DMS 273 (cell line): ENCODE measurements at regions not wholly inside any gene's neighbourhood (a gene's known extent, or its start where the extent isn't known, plus 50 kb on each side); places are given as distances from the start of the nearest gene placed in this dataset.
A peak's percentile ranks its signal among the peaks of the same experiment; 100 is the strongest.

Source experiments
- DNase-seq: peaks from one replicate; lab custom pipeline; 2025; ENCODE audit not compliant: unreplicated experiment; lab: John Stamatoyannopoulos, UW

DNA sequence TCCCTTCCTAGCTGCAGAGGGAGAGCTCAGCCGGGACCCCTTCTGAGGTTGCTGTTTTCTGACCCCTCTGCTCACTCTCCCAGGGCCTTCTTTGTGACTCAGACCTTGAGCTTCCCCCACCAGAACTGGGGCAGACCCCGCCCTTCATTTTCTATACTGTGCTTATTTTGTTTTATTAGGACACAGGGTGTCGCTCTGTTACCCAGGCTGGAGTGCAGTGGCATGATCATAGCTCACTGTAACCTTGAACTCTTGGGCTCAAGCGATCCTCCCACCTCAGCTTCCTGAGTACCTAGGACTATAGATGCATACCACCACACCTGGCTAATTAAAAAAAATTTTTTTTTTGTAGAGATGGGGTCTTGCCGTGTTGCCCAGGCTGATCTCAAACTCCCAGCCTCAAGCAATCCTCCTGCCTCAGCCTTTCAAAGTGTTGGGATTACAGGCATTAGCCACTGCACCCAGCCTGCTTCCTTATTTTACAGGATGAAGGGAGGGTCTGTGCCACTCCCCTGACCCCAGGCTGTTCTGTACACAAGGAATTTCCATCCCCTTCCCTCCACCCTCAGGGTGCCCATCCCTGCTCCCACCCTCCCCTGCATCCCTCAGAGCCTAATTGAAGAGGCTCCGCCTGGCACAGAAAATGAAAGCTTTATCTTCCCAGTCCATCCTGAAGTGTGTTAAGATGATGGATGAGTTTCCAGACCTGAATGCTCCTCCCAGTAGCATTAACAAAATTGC lies 195.2 kb upstream of the POU3F1 start:
- DNase-seq: no peak

DNA sequence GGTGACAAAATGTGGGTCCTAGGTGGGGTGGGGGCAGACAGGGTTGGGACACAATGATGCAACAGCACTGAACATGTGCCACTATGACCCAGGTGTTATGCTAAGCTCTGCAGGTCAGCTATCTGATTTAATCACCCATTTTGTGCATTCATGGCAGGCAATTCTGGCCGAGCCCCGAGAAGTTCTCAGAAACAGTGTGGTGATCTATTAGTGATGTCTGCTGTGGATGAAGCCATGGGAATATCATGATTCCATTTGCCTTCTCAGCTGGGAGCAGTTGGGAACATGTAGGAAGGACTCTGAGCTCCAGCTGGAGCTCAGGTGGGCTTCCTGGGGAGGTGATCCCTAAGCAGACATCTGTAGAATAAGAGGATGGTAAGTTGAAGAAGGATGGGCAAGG lies 194.0 kb upstream of the POU3F1 start:
- DNase-seq: no peak

DNA sequence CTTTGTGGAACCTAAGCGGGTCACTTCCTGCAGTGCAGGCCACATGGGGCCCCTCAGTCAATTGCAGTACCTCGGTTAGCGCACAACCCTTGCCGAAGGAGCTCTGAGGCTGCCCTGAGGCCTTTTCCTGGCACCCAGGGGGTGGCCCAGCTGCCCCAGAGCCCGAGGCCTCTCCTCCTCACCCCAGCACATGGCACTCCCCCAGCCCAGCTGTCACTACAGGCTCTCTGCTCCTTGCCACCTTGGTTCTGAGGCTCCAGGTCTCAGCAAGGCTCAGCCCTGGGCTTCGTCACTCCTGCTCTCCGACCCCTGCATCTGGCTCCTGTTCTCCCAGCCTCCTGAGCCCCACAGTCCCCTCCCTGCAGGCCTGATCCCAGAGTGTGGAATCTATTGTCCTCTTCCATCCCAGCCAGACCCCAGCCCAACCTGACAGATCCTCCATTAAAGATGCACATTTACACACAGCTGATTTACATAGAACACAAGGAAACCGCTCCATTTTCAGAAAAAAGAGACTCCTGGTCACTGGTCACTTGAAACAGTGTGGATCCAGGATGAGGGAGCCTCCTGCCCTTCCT lies 192.8 kb upstream of the POU3F1 start:
- DNase-seq: peak; percentile 95

DNA sequence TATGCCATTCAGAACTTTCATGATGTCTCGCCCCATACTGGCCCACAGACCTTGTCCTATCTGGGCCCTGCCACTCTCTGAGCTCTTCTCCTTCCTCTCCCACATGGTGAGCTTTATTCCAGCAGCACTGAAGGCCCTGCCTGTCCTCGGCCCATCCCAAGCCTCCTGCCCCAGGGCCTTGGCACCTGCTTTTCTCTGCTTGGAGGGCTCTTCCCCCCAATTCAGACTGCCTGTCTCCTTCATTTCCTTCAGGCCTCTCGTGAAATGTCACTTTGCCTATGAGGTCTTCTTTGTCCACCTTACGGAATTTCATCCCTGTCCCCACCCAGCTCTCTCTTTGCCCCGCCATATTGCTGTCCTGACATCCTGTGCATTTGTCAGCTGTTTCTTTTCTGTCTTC lies 191.7 kb upstream of the POU3F1 start:
- DNase-seq: no peak

DNA sequence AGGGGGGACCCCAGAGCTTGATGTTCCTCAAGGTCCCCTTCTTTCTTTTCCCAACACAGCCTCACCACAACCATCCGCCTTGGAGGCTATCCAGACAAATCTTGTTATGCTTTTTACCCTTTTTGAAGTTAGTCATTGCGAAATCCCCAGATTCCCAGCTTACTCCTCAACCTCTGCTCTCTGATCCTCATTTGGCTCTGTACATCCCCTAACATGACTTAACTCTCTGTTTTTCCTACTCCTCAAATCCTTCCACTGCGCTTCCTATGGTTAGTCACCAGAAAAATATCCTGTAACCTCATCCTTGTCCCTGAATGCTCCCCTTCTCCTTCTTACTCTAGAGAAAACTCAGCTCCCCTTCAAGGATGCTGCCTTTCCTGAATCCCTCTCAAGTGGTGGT lies 189.1 kb upstream of the POU3F1 start:
- no peak for DNase-seq

DNA sequence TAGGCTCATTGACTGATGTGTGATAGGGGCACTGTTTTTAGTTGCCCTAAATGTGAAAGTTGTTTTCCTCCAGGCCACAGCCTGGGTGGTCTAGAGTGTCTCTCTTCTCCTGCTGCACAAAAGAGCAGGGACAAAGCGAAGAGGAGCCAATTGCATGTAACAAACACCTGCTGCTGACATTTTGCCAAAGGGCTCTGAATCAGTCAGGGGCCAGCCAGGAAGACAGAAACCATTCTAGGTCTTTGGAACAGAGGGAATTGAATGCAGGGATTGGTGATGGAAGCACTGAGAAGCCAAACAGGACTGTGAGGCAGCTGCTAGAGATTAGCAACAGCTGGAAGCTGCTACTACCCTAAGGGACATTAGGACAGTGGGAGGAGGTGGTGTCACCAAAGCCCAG lies 185.3 kb upstream of the POU3F1 start:
- DNase-seq: no peak

DNA sequence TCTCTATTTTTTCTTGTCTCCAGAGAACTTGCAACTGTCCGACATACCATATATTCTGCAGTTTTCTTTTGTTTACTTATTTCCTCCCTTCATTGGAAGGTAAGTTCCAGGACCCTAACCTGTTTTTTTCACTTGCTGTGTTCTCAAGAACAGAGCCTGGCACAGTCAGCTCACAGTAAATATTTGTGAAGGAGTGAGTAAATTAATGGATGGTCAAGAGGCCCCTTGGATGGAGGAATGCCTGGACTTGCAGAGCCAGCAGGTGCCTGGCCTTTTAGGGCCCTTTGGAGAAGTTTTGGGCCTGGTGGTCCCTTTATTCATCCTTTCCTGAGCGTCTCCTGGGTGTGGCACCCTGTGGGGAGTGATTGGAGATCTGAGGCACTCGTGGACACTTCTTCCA lies 182.1 kb upstream of the POU3F1 start:
- DNase-seq: no peak

DNA sequence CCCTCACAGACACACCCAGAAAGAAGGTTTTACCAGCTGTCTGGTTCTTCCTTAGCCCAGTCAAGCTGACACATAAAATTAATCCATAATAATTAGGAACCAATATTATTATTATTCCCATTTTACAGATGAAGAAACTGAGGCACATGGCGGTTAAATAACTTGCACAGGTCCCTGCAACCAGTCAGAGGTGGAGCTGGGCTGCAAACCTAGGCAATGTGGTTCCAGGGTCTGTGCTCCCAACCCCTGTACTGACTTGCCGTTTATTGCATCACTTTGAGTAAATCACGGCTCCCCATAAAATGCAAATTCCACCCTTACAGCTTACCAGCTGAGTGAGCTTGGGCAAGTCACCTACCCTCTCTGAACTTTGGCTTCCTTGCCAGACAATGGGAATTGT lies 179.2 kb upstream of the POU3F1 start:
- DNase-seq: no peak

DNA sequence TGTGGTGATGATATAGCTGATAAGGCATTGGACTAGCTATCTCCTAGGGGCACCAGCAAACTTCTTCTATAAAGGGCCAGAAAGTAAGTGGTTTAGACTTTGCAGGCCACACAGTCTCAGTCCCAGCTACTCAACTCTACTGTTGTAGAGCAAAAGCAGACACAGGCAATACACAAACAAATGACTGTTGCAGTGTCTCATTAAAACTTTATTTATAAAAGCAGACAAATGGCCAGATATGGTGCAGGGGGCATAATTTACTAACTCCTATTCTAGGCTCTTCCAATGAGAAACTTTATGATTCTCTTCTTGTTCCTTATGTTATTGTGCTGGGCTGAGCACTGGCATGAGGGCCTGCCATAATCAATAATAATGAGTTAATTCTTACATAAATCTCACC lies 176.8 kb upstream of the POU3F1 start:
- no peak for DNase-seq

DNA sequence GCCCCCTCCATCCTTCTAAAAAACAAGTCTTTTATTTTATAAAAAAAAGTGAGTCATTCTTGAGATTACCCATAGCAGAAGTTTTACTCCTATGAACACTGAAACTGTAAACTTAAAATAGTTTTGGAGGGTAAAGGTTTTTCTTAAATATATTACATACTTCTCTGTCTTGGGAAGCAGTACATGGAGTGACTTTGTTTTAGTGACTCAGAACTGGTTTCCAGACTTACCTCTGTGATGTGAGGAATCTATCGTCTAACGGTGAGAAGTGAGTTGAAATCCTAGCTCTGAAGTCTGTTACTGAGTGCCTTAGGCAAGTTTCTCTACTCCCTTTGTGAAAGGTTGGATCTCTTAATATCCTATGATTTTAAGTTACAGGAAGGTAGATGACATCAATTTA lies 176.3 kb upstream of the POU3F1 start:
- no peak for DNase-seq

DNA sequence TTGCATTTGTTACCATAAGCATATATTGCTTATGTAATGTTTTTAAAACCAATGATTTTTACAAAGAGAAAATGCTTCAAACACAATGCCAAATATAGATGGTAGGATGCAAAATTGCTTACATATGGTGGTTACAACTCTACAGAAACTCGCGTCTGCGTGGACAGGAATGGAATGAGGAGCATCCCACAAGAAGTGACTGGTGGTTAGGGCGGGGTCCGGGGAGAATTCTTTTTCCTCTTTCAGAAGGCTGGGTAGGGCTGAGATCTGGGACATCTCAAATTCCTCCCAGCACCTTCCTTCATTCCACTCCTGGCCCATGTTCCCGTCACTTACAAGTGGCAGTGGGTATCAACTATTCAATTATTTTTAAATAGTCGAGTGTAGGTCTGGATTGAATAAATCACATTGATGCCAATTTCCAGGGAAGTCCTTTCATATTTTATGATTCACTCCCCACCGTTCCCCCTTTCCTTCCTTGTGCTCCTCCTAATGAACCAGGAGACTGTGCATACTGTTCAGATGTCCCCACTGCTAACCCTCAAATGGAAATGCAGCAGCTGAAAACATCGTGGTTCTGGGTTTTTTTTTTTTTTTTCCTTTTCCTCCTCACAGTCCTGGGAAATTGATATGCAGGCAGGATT lies 174.5 kb upstream of the POU3F1 start:
- no peak for DNase-seq

DNA sequence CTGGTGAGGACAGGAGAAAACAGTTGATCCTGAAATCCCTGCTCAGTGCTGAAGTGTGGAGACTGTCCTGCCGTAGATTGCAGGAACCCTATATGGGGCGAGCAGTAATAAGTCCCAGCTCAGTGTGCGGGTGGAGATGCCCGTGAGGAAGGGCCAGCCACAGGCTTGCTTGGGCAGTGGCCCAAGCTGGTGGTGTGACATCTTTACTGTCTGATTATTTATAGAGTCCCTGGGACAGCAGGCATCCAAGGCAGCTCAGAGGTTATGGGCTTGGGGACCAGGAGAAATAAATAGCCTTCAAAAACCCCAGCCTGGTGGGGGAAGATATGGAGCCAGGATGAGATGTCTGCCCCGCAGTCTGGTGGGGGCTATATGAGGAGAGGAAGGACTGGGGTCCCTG lies 170.7 kb upstream of the POU3F1 start:
- no peak for DNase-seq

DNA sequence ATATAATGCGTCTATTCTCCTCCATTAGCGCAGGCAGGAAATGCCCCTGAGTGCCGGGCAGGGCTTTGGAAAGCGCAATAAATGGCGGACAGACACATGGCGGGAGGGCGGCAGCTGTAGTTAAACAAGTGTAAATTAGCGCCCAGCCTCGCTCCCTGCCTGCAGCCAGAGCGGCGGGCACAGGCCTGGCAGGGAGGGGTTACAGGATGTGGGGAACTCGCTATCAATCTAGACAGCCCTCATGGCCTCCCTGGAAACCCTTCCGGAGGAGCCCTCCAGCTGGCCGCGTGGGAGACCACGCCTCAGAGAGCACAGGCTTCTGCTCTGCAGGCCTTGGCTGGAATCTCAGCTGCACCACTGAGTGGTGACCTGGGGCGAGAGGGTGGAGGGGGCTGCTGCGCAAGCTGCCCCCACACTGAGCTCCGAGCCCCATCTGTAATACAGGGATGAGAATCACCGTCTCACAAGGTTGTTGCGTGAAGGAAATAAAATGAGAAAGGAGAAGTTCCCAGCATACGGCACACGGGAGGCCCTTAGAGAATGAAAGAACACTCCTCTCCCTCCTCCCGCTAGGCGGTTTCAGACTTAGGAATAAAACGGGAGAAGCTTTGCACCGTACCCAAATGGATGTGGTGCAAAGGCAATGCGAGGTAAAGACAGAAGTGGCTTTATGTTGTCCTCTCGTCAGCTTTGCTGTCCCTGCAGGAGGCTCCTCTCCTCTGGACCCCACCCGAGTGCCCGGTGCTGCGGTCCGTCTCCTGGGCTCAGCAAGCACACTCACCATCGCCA lies 167.2 kb upstream of the POU3F1 start:
- DNase-seq: peak; percentile 94

DNA sequence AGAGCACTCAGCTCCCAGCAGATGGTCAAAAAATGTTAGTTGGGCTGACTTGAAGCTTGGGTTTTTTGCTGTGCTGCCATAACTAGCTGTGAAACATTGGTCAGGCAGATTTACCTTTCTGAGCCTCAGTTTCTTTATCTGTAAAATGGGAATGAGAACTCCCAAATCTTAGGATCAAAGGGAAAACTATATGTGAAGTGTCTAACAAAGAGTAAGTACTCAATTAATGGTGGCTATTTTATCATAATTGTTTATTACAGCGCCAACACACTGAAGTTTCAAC lies 164.2 kb upstream of the POU3F1 start:
- no peak for DNase-seq

DNA sequence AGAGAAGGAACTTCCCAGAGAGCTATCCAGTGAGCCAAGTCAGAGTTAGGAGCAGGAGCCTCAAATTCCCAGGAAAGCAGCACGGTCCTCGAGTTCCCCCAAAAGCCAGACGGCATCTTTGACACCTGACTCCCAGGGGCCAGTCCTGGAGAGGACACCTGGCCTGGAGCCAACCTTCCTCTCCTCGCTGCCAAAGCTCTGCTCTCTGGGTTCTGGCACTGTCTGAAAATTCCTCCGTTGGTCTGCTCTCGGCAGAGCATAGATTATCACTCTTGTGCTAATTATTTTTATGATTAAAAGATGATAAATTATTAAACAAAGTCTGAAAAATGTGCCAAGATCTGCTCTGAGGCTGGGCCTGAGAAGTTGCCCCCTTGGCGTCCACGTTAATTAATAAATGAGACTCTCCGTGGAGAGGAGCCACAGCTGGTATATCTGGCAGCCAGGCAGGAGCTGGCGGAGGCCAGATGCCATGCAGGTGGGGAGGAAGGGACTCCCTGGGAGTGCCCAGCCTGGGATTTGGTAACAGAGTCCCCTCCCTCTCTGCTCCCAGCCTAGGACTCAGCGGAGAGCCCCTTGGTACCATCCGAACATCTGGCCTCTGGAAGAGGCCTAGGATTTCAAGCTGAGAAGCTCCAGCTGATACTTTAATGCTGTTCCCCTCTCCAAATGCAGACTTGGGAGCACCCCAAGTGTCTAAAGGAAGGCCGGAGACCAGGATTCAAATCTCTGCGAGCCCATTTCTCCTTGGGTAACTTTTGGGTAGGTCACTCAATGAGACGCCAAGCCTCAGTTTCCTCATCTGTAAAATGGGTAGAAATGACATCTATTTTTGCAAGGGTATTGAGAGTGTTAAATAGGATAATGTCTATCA lies 163.7 kb upstream of the POU3F1 start:
- DNase-seq: peak; percentile 100

DNA sequence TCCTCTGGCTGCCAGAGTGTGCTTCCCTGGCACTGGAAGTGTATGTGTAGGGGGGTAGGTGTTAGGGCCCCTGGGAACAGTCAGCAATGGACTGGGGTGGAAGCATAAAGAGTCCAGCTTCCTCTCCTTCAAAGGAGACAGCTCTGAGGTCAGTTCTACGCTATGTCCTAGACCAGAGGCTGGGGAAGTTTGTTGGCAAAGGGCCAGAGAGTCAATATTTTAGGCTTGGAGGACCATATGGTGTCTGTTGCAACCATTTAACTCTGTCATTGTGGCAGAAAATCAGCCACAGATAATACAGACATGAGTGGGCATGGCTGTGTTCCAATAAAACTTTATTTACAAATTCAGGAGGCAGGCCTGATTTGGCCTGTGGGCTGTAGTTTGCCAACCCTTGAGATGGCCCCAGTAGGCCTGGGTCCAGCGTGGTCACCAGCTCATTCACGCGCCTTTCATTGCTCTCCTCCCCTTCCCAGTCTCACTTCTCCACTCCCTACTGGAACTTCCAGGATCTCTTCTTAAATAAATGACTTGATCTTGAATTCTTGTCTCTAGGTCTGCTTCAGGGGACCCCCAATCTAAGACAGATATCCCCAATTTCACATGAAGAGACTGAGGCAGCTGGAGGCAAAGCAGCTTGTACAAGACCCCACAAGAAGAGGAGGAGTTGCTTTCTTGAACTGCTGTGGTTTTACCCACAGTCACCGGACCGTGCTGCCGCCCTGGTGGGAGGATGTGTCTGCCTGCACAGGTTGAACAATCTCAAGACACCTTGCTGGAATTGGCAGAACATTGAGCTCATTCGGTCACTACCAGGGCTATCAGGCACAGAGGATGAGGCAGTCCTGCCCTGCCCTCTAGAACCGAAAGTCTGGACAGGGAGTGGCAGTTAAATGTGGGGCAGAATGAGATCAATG lies 162.4 kb upstream of the POU3F1 start:
- DNase-seq: peak; percentile 100

DNA sequence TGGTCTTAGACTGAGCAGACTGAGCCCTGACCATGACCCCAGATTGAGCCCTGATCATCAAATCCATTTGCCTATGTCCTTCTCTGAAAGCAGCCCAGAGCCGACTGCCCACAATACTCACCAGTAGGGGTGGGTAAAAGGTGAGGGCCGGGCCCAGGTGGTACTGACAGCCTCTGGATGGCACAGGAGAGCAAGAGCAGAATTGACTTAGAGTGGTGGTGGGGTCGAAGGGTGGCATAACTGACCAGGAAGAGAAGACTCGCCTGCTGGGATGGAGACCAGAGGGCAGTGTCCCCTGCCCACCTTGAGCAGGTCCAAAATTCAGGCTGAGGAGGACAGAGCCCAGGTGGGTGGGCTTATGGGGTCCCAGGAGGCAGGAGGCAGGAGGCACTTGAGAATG lies 161.3 kb upstream of the POU3F1 start:
- DNase-seq: no peak

DNA sequence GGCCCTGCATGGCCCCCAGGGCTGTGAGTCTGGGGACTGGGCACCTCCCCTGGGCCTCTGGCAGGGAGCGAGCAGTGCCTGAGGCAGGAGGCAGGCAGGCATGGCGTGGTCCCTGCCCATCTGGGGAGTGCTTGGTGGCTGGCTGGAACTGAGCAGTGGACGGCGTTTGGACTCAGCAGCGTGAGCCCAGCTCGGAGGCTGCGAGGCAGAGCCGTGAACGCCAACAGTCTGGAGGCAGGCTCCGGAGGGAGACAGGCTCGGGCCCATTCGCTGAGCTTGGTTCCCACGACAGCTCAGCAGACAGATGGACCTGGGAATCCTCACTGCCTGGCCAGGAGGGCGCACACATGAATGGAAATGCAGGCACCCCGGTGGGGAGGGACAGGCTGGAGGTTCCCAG lies 160.7 kb upstream of the POU3F1 start:
- peak; percentile 100 for DNase-seq

DNA sequence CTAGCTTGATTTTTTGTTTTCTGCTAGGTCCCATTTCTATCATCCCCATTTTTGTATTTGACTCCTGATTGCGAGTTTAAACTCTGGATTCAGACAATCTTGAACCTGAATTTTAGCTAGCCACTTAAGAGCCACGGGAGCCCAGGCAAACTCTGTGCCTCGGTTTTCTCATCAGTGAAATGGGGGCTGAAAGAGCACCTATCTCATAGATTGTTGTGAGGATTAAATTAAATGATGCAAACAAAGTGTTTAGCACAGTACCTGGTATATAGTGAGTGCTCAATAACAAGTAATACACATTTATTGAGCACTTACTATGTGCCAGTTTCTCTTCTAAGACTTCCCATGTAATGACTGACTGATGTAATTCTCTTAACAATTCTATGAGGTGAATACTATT lies 158.1 kb upstream of the POU3F1 start:
- no peak for DNase-seq

DNA sequence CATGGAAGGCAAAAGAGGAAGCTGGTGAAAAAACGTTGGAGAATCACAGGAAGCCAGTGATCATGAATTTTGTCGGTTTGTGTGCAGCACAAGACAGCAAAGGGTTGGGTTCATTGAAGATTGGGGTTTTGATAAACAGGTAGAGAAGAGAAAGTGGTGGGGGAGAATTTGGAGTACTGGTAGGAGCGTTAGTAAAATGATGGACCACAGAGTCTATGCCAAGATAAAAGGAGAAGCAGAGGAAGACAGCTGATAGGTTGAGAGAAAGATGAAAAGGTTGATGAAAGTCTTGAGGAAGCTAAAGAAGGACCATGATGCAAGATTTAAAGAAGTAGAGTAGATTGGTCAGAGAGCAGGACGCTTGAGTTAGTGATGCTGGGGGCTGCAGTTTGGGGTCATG lies 156.8 kb upstream of the POU3F1 start:
- no peak for DNase-seq
